ENCODE measurements at regions not wholly inside any gene's neighbourhood (a gene's known extent, or its start where the extent isn't known, plus 50 kb on each side); places are given as distances from the start of the nearest gene placed in this dataset.

GRCh38 chr7:85776691-85777345, 590.0 kb upstream of the SEMA3D start:
- Histone ChIP-seq H3K9ac (ENCODE audit: low read length) (no peak overlapping the region), H3K4me2 (ENCODE audit: low read length) (no peak overlapping the region), H3K27ac (ENCODE audit: low read length) (no peak overlapping the region), H3K9me3 (ENCODE audit: low read length) (no peaks in the 10 kb centered on the region), H3F3A (ENCODE audit: insufficient read depth, low read length, poor library complexity, severe bottlenecking) (no peaks in the 10 kb centered on the region), H3K79me2 (replicated peaks; ENCODE audit: insufficient read depth, low read length) (no peaks in the 10 kb centered on the region), H3K27me3 (ENCODE audit: insufficient read depth, low read depth, low read length) (no peaks in the 10 kb centered on the region), H2AFZ (ENCODE audit: low read depth, low read length) (no peak overlapping the region), H3K4me3 (ENCODE audit: low read length) (no peak overlapping the region), H3K36me3 (ENCODE audit: insufficient read depth, low read length) (no peaks in the 10 kb centered on the region), H3K9me2 (ENCODE audit: insufficient read depth, low read length) (no peaks in the 10 kb centered on the region), H4K20me1 (ENCODE audit: insufficient read depth) (no peaks in the 10 kb centered on the region)
- TF ChIP-seq, protein P1, sequence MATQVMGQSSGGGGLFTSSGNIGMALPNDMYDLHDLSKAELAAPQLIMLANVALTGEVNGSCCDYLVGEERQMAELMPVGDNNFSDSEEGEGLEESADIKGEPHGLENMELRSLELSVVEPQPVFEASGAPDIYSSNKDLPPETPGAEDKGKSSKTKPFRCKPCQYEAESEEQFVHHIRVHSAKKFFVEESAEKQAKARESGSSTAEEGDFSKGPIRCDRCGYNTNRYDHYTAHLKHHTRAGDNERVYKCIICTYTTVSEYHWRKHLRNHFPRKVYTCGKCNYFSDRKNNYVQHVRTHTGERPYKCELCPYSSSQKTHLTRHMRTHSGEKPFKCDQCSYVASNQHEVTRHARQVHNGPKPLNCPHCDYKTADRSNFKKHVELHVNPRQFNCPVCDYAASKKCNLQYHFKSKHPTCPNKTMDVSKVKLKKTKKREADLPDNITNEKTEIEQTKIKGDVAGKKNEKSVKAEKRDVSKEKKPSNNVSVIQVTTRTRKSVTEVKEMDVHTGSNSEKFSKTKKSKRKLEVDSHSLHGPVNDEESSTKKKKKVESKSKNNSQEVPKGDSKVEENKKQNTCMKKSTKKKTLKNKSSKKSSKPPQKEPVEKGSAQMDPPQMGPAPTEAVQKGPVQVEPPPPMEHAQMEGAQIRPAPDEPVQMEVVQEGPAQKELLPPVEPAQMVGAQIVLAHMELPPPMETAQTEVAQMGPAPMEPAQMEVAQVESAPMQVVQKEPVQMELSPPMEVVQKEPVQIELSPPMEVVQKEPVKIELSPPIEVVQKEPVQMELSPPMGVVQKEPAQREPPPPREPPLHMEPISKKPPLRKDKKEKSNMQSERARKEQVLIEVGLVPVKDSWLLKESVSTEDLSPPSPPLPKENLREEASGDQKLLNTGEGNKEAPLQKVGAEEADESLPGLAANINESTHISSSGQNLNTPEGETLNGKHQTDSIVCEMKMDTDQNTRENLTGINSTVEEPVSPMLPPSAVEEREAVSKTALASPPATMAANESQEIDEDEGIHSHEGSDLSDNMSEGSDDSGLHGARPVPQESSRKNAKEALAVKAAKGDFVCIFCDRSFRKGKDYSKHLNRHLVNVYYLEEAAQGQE (IDR thresholded peaks at IDR 0.05; ENCODE audit: borderline replicate concordance), result no peak
- TF ChIP-seq TAF1 (IDR thresholded peaks at IDR 0.05; ENCODE audit: low read depth) (no peak), SMC3 (conservative IDR thresholded peaks at IDR 0.05; ENCODE audit: poor library complexity) (no peak), CTCF (IDR thresholded peaks at IDR 0.05; ENCODE audit: poor library complexity, severe bottlenecking) (no peak), EZH2 (IDR thresholded peaks at IDR 0.05; ENCODE audit: borderline replicate concordance, insufficient read depth, low read length, poor library complexity, severe bottlenecking) (no peak), POLR2AphosphoS5 (IDR thresholded peaks at IDR 0.05) (no peak), RAD21 (conservative IDR thresholded peaks at IDR 0.05) (no peak), MXI1 (conservative IDR thresholded peaks at IDR 0.05; ENCODE audit: poor library complexity, severe bottlenecking) (no peak), EP300 (conservative IDR thresholded peaks at IDR 0.05; ENCODE audit: poor library complexity, severe bottlenecking) (no peak)

DNA sequence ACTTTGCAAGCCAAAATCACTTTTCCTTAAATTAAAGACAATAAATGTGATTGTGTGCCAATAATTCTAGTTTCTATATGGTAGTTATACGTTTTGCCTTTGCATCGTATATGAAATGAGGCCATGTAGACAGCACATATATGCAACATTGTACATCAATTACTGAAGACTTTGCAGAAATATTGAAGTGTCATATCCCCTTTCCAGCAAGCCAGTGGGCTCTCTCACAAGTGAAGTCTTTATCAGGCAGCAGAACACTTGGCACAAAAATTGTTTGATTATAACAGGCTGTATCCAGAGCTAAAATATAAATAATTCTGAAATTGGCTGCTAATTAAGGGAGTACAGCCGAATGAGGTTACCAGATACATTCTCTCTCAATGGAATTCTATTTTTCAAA, 588.6 kb upstream of the SEMA3D start:
- no peaks in the 10 kb centered on the region for H3K36me3 ChIP-seq (ENCODE audit: insufficient read depth, low read length)
- H4K20me1 ChIP-seq (ENCODE audit: insufficient read depth), result no peaks in the 10 kb centered on the region
- no peak overlapping the region for H2AFZ ChIP-seq (ENCODE audit: low read depth, low read length)
- H3K79me2 ChIP-seq (replicated peaks; ENCODE audit: insufficient read depth, low read length), result no peaks in the 10 kb centered on the region
- H3K4me3 ChIP-seq (ENCODE audit: low read length), result no peak overlapping the region
- no peak overlapping the region for H3K27ac ChIP-seq (ENCODE audit: low read length)
- no peaks in the 10 kb centered on the region for H3K27me3 ChIP-seq (ENCODE audit: insufficient read depth, low read depth, low read length)
- H3F3A ChIP-seq (ENCODE audit: insufficient read depth, low read length, poor library complexity, severe bottlenecking), result no peaks in the 10 kb centered on the region
- H3K9me3 ChIP-seq (ENCODE audit: low read length), result no peaks in the 10 kb centered on the region
- H3K9ac ChIP-seq (ENCODE audit: low read length), result no peak overlapping the region
- no peak for TF ChIP-seq MXI1 (conservative IDR thresholded peaks at IDR 0.05; ENCODE audit: poor library complexity, severe bottlenecking)
- TF ChIP-seq SMC3 (conservative IDR thresholded peaks at IDR 0.05; ENCODE audit: poor library complexity), result no peak
- no peak for TF ChIP-seq EZH2 (IDR thresholded peaks at IDR 0.05; ENCODE audit: borderline replicate concordance, insufficient read depth, low read length, poor library complexity, severe bottlenecking)
- TF ChIP-seq, protein P1 (IDR thresholded peaks at IDR 0.05; ENCODE audit: borderline replicate concordance), result no peak
- no peak for TF ChIP-seq RAD21 (conservative IDR thresholded peaks at IDR 0.05)
- TF ChIP-seq CTCF (IDR thresholded peaks at IDR 0.05; ENCODE audit: poor library complexity, severe bottlenecking), result no peak
- TF ChIP-seq POLR2AphosphoS5 (IDR thresholded peaks at IDR 0.05), result no peak
- no peak for TF ChIP-seq EP300 (conservative IDR thresholded peaks at IDR 0.05; ENCODE audit: poor library complexity, severe bottlenecking)
- no peak overlapping the region for H3K4me2 ChIP-seq (ENCODE audit: low read length)
- no peaks in the 10 kb centered on the region for H3K9me2 ChIP-seq (ENCODE audit: insufficient read depth, low read length)
